MG63 (cell line): ENCODE measurements at regions not wholly inside any gene's neighbourhood (a gene's known extent, or its start where the extent isn't known, plus 50 kb on each side); places are given as distances from the start of the nearest gene placed in this dataset.
"Not testable (repeated sequence)": the region's sequence is repeated elsewhere in the genome, so short reads cannot be mapped to it uniquely, and the experiment has no call there.

Source experiments
- DNase-seq: peaks from one replicate; pipeline ENCODE4 v3.0.0-alpha.2; 2020
- H3K27me3 ChIP-seq: fragments of 250-450 bp; sonication (Bioruptor Pico); 2 replicates; pipeline ENCODE4 v1.5.1; 2020; ENCODE audit warnings: mild to moderate bottlenecking, moderate library complexity
- H3K36me3 ChIP-seq: fragments of 250-450 bp; sonication (Bioruptor Pico); 2 replicates; pipeline ENCODE4 v1.5.1; 2020; ENCODE audit warnings: mild to moderate bottlenecking, moderate library complexity
- H3K4me3 ChIP-seq: fragments of 250-450 bp; sonication (Bioruptor Pico); 2 replicates; pipeline ENCODE4 v1.5.1; 2020; ENCODE audit warnings: mild to moderate bottlenecking, moderate library complexity
- H3K9me3 ChIP-seq: fragments of 250-450 bp; sonication (Bioruptor Pico); 2 replicates; pipeline ENCODE4 v1.5.1; 2020; ENCODE audit warnings: mild to moderate bottlenecking, moderate library complexity

DNA sequence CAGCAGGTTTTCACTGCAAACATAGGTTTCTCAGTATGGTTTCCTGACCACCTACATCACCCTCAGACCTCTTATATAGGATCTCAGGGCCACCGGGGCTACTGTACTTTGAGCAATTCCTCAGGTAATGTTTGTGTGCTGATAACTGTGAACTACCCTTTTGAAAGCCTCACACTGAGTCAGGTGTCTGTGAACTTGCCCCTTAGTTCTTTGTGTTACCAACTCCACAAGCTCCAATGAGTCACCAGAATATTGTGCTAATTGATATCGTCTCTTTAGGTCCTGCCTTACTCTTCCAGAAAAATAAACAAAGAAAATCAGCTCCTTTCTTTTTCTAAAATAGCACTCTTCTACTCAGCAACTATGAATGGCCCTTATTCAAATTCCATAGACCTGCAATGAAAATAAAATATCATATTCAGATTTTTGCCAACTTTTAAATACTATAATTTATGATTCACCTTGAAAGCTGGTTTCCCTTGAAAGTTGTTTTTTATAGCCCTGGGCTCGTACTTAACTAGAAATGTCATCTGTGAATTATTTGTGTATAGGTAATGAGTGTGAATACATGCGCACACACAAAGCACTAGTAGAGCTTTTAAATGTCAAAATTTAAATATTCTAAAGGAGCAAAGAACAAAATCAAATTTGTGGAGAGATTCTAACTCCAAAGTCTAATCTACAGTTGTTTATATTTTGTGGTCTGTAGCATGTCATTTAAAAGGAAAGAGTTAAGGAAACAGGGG is 88.1 kb upstream of the WARS2 start:
- no peaks in the 10 kb centered on the region for H3K27me3 ChIP-seq
- H3K9me3 ChIP-seq: no peaks in the 10 kb centered on the region
- DNase-seq: no peak
- no peaks in the 10 kb centered on the region for H3K36me3 ChIP-seq
- no peak overlapping the region for H3K4me3 ChIP-seq

- Histone ChIP-seq H3K9me3 (no peaks in the 10 kb centered on the region), H3K36me3 (no peaks in the 10 kb centered on the region), H3K4me3 (no peak overlapping the region), H3K27me3 (no peaks in the 10 kb centered on the region)
- DNase-seq: no peak
Measured at GRCh38 chr1:119235120-119235519, 94.7 kb upstream of the WARS2 start.

- DNase-seq: no peak
- Histone ChIP-seq H3K36me3 (no peaks in the 10 kb centered on the region), H3K9me3 (no peaks in the 10 kb centered on the region), H3K4me3 (no peak overlapping the region), H3K27me3 (no peaks in the 10 kb centered on the region)
Measured at GRCh38 chr1:119245881-119246280, 105.4 kb upstream of the WARS2 start.

DNA sequence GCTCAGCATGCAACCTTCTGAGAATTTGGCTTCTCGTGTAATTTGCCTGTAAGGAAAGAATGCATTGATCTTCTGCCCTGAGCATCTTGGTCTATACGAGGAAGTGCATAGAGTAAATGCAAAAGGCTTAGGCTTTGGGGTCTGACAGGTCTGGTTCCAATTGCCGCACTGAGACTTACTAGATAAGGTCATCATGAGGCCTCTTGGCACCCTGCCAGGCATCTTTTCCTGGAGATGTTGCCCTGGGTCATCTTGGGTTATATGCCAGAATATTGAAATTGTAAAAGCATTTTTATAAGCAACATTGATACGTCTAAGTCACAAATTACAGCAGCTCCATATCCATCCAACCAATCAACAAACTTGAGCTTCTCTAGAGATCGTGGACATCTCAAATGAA is 108.8 kb upstream of the WARS2 start:
- Histone ChIP-seq H3K9me3 (no peaks in the 10 kb centered on the region), H3K36me3 (no peaks in the 10 kb centered on the region), H3K4me3 (no peak overlapping the region), H3K27me3 (no peaks in the 10 kb centered on the region)
- DNase-seq: no peak

DNA sequence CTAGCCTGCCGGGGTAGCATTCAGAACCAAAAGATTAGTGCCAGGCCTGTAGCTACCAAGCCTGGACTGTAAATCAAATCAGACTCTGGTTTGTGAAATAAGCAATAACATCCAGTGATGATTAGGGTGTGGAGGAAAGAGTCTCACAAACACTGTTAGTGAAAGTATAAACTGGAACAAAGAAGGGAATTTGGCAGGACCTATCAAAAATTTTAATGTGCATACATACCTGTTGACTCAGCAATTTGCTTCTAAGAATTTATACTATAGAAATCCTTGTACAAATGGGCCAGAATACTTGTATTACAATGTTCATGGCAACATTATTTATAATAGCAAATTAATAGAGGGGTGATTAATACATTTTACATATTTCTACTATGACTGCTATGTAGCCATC is 109.8 kb upstream of the WARS2 start:
- DNase-seq: no peak
- Histone ChIP-seq H3K36me3 (no peaks in the 10 kb centered on the region), H3K4me3 (no peak overlapping the region), H3K27me3 (no peaks in the 10 kb centered on the region), H3K9me3 (no peaks in the 10 kb centered on the region)

GRCh38 chr1:119251751-119252150 is 111.3 kb upstream of the WARS2 start:
- no peak for DNase-seq
- Histone ChIP-seq H3K9me3 (no peaks in the 10 kb centered on the region), H3K36me3 (no peaks in the 10 kb centered on the region), H3K27me3 (no peaks in the 10 kb centered on the region), H3K4me3 (no peak overlapping the region)

DNA sequence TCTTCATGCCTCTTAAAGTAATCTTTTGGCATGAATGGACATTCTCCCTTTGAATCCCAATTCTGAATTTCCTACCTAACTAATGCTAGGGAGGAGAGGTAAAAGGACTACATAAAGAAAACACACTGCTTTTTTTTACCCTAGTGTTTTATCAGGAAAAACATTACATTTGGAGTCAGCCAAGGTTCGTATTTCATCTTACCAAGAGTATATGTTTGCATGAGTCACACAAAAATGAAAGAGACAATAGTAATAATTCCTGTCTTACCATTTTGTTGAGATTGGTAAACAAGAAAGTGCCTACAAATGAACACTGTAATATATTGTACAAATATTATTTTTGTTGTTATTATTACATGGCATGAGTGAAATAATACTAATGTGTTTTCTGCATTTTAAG is 112.9 kb upstream of the WARS2 start:
- Histone ChIP-seq H3K9me3 (no peaks in the 10 kb centered on the region), H3K27me3 (no peaks in the 10 kb centered on the region), H3K4me3 (no peak overlapping the region), H3K36me3 (no peaks in the 10 kb centered on the region)
- no peak for DNase-seq

- H3K9me3 ChIP-seq: no peaks in the 10 kb centered on the region
- H3K27me3 ChIP-seq: no peaks in the 10 kb centered on the region
- no peaks in the 10 kb centered on the region for H3K36me3 ChIP-seq
- peak; percentile 22 for DNase-seq
- H3K4me3 ChIP-seq: no peak overlapping the region
Measured at GRCh38 chr1:119254067-119254720, 113.7 kb upstream of the WARS2 start.

DNA sequence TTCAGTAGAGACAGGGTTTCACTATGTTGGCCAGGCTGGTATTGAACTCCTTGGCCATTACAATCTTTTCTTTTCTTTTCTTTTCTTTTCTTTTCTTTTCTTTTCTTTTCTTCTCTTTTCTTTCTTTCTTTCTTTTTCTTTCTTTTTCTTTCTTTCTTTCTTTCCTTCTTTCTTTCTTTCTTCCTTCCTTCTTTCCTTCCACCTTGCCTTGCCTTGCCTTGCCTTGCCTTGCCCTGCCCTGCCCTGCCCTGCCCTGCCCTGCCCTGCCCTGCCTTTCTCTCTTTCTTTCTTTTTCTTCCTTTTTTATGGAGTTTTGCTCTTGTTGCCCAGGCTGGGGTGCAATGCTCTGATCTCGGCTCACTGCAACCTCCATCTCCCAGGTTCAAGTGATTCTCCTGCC is 112.5 kb upstream of the HAO2 start:
- H3K4me3 ChIP-seq, H3K27me3 ChIP-seq, H3K9me3 ChIP-seq, DNase-seq, H3K36me3 ChIP-seq: not testable (repeated sequence)

DNA sequence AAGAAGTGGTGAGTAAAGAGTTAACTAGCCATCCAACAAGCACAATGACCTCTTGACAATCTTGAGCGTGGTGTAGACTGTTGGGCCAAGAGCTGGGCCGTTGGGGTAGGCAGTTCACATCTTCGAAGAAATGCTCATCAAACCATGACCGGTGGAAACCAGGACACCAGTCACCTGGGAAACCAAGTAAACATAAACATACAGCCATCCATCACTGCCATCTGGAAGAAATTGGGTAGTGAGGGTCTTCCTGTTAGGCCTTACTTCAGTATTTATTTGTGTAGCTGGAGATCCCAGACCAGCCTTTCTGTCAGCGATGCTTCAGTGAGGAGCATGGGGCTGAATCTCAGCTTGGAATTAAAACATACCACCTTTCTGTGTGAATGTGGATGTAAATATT is 108.1 kb upstream of the HAO2 start:
- DNase-seq: no peak
- no peaks in the 10 kb centered on the region for H3K9me3 ChIP-seq

DNA sequence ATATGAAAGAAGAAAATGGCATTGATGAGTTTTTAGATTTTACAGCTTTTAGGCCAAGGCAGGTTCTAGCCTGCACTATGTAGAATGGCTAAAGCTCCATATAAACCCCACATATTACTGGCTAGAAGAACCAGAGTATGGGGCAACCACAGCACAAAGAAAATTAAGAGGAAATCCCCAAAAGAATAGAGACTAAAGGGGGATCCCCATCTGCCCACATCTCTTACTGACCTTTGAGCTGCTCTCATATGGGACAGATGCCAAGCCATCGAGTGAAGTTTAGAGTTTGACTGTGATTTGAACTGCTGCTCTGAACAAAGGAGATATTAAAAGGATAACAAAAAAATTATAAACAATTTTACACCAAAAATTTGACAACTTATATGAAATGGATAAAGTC is 102.2 kb upstream of the HAO2 start:
- no peaks in the 10 kb centered on the region for H3K27me3 ChIP-seq
- no peak for DNase-seq
- no peaks in the 10 kb centered on the region for H3K36me3 ChIP-seq
- no peaks in the 10 kb centered on the region for H3K9me3 ChIP-seq
- no peak overlapping the region for H3K4me3 ChIP-seq

More for the DNA sequence above, 108.1 kb upstream of the HAO2 start:
- no peaks in the 10 kb centered on the region for H3K36me3 ChIP-seq
- H3K4me3 ChIP-seq: no peak overlapping the region
- H3K27me3 ChIP-seq: no peaks in the 10 kb centered on the region

DNA sequence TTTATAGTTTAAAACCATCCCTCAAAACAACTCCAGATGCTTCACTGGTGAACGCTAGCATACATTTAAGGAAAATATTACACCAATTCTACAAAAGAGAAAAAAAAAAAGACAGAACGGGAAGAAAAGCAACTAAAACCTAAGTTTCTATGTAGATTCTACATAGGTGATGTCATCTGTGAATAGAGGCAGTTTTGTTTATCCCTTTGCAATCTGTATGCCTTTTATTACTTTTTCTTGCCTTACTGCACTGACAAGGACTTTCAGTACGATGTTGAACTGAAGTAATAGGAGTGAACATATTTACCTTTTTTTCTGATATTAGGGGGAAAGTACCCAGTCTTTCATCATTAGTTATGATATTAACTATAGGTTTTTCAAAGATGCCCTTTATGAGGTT is 101.7 kb upstream of the HAO2 start:
- no peaks in the 10 kb centered on the region for H3K9me3 ChIP-seq
- DNase-seq: no peak
- no peaks in the 10 kb centered on the region for H3K27me3 ChIP-seq
- no peak overlapping the region for H3K4me3 ChIP-seq
- no peaks in the 10 kb centered on the region for H3K36me3 ChIP-seq

GRCh38 chr1:119267288-119267687 is 101.3 kb upstream of the HAO2 start:
- not testable (repeated sequence) for DNase-seq, H3K27me3 ChIP-seq, H3K4me3 ChIP-seq, H3K36me3 ChIP-seq, H3K9me3 ChIP-seq

- Histone ChIP-seq H3K36me3 (no peaks in the 10 kb centered on the region), H3K27me3 (no peaks in the 10 kb centered on the region), H3K9me3 (no peaks in the 10 kb centered on the region), H3K4me3 (no peak overlapping the region)
- no peak for DNase-seq
Measured at GRCh38 chr1:119268879-119269278, 99.7 kb upstream of the HAO2 start.

- Histone ChIP-seq H3K9me3 (no peaks in the 10 kb centered on the region), H3K27me3 (no peaks in the 10 kb centered on the region), H3K36me3 (no peaks in the 10 kb centered on the region), H3K4me3 (no peak overlapping the region)
- DNase-seq: peak; percentile 53
Measured at GRCh38 chr1:119275145-119276134, 93.1 kb upstream of the HAO2 start.

- Histone ChIP-seq H3K9me3 (no peaks in the 10 kb centered on the region), H3K4me3 (no peak overlapping the region), H3K36me3 (no peaks in the 10 kb centered on the region), H3K27me3 (no peaks in the 10 kb centered on the region)
- DNase-seq: no peak
Measured at GRCh38 chr1:119276558-119276957, 92.0 kb upstream of the HAO2 start.
